Hepatocyte (in vitro differentiated cells): ENCODE measurements at regions not wholly inside any gene's neighbourhood (a gene's known extent, or its start where the extent isn't known, plus 50 kb on each side); places are given as distances from the start of the nearest gene placed in this dataset.

Experiments used
- CTCF ChIP-seq: fragments of 200-600 bp; sonication (generic); IDR thresholded peaks from 2 replicates; pipeline ENCODE4 v1.5.1; 2016; ENCODE audit warnings: antibody characterized with exemption, mild to moderate bottlenecking; ENCODE audit not compliant: poor library complexity
- EZH2 ChIP-seq: fragments of 200-600 bp; sonication (generic); IDR thresholded peaks from 2 replicates; pipeline ENCODE4 v1.6.1; 2016; ENCODE audit warnings: antibody characterized with exemption, mild to moderate bottlenecking, borderline replicate concordance

GRCh38 chr16:29116980-29117379, 132.1 kb downstream of the LAT start:
- no peak for TF ChIP-seq CTCF
- no peak for TF ChIP-seq EZH2
